Hepatocyte (in vitro differentiated cells): ENCODE measurements at regions not wholly inside any gene's neighbourhood (a gene's known extent, or its start where the extent isn't known, plus 50 kb on each side); places are given as distances from the start of the nearest gene placed in this dataset.

Experiments
- DNase-seq: peaks from one replicate; pipeline ENCODE4 v3.0.0-alpha.2; 2016; ENCODE audit warnings: low spot score
- H2AFZ ChIP-seq: fragments of 200-600 bp; sonication (generic); 2 replicates; pipeline ENCODE4 v1.6.0; 2016; ENCODE audit warnings: antibody characterized with exemption, mild to moderate bottlenecking
- H3K27ac ChIP-seq: fragments of 200-600 bp; sonication (generic); 2 replicates; pipeline ENCODE4 v1.5.1; 2016; ENCODE audit warnings: mild to moderate bottlenecking
- H3K27me3 ChIP-seq: fragments of 200-600 bp; sonication (generic); 2 replicates; pipeline ENCODE4 v1.6.1; 2016
- H3K36me3 ChIP-seq: fragments of 200-600 bp; sonication (generic); replicated peaks from 2 replicates; pipeline ENCODE4 v1.5.1; 2016; ENCODE audit warnings: low read depth; ENCODE audit not compliant: insufficient read depth
- H3K4me1 ChIP-seq: fragments of 200-600 bp; sonication (generic); 2 replicates; pipeline ENCODE4 v1.5.1; 2016; ENCODE audit warnings: mild to moderate bottlenecking, moderate library complexity; ENCODE audit not compliant: insufficient read depth
- H3K4me2 ChIP-seq: fragments of 200-600 bp; sonication (generic); 2 replicates; pipeline ENCODE4 v1.6.0; 2016
- H3K4me3 ChIP-seq: fragments of 200-600 bp; sonication (generic); 2 replicates; pipeline ENCODE4 v1.5.1; 2016; ENCODE audit warnings: mild to moderate bottlenecking
- H3K79me2 ChIP-seq: fragments of 200-600 bp; sonication (generic); 2 replicates; pipeline ENCODE4 v1.6.0; 2017; ENCODE audit warnings: mild to moderate bottlenecking
- H3K9me2 ChIP-seq: fragments of 200-600 bp; sonication (generic); replicated peaks from 2 replicates; pipeline ENCODE4 v1.6.0; 2017; ENCODE audit warnings: mild to moderate bottlenecking; ENCODE audit not compliant: insufficient read depth
- H3K9me3 ChIP-seq: fragments of 200-600 bp; sonication (generic); 2 replicates; pipeline ENCODE4 v1.5.1; 2016; ENCODE audit warnings: low read depth, mild to moderate bottlenecking
- H4K20me1 ChIP-seq: fragments of 200-600 bp; sonication (generic); 2 replicates; pipeline ENCODE4 v1.6.0; 2016; ENCODE audit warnings: mild to moderate bottlenecking; ENCODE audit not compliant: insufficient read depth, poor library complexity, severe bottlenecking
- EZH2 ChIP-seq: fragments of 200-600 bp; sonication (generic); IDR thresholded peaks from 2 replicates; pipeline ENCODE4 v1.6.1; 2016; ENCODE audit warnings: antibody characterized with exemption, mild to moderate bottlenecking, borderline replicate concordance
- EZH2phosphoT487 ChIP-seq: fragments of 200-600 bp; sonication (generic); IDR thresholded peaks from one replicate; pipeline ENCODE4 v1.6.1; 2018; ENCODE audit warnings: antibody characterized with exemption, mild to moderate bottlenecking, low read depth, moderate library complexity; ENCODE audit not compliant: unreplicated experiment, severe bottlenecking
- WGBS: methylation state at CpG from one replicate; pipeline ENCODE4 v1.1.6; 2016; ENCODE audit warnings: low lambda C conversion rate; ENCODE audit errors: missing lambda C conversion rate; 5-methylcytosine and 5-hydroxymethylcytosine counted together
- TF ChIP-seq, protein P1 (sequence below): fragments of 200-600 bp; sonication (generic); IDR thresholded peaks from 2 replicates; pipeline ENCODE4 v1.5.1; 2016; ENCODE audit warnings: antibody characterized with exemption, mild to moderate bottlenecking; ENCODE audit not compliant: poor library complexity

DNA sequence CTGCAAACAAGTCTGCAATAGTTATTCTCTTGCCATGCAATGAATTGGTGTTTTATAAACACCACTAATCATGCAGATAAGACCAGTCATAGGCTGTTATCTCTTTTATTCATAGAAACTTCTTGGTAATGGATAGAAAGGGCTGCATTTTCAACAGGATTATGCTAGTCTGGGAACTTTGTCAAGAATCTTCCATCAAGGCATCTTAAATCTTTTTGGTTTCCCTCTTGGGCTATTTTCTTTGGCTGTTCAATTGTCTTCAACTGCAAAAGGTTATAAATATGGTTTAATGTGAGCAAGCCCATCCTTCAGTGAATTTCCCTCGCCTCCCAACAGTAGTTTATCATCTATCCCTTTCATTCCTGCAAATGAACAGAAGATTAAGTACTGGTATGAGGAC, 59.0 kb upstream of the MINAR1 start:
- TF ChIP-seq EZH2phosphoT487 (no peak), EZH2 (no peak)
- TF ChIP-seq, protein P1, sequence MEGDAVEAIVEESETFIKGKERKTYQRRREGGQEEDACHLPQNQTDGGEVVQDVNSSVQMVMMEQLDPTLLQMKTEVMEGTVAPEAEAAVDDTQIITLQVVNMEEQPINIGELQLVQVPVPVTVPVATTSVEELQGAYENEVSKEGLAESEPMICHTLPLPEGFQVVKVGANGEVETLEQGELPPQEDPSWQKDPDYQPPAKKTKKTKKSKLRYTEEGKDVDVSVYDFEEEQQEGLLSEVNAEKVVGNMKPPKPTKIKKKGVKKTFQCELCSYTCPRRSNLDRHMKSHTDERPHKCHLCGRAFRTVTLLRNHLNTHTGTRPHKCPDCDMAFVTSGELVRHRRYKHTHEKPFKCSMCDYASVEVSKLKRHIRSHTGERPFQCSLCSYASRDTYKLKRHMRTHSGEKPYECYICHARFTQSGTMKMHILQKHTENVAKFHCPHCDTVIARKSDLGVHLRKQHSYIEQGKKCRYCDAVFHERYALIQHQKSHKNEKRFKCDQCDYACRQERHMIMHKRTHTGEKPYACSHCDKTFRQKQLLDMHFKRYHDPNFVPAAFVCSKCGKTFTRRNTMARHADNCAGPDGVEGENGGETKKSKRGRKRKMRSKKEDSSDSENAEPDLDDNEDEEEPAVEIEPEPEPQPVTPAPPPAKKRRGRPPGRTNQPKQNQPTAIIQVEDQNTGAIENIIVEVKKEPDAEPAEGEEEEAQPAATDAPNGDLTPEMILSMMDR: no peak
- no peak overlapping the region for H3K4me2 ChIP-seq
- H3K9me2 ChIP-seq: no peaks in the 10 kb centered on the region
- H3K9me3 ChIP-seq: no peaks in the 10 kb centered on the region
- H3K27me3 ChIP-seq: no peaks in the 10 kb centered on the region
- no peaks in the 10 kb centered on the region for H4K20me1 ChIP-seq
- H3K79me2 ChIP-seq: no peaks in the 10 kb centered on the region
- H3K4me3 ChIP-seq: no peak overlapping the region
- WGBS: 63% methylated on average over 1 of the region's 1 CpG
- no peak overlapping the region for H3K27ac ChIP-seq
- no peaks in the 10 kb centered on the region for H3K36me3 ChIP-seq
- DNase-seq: no peak
- H3K4me1 ChIP-seq: no peaks in the 10 kb centered on the region
- H2AFZ ChIP-seq: no peak overlapping the region

DNA sequence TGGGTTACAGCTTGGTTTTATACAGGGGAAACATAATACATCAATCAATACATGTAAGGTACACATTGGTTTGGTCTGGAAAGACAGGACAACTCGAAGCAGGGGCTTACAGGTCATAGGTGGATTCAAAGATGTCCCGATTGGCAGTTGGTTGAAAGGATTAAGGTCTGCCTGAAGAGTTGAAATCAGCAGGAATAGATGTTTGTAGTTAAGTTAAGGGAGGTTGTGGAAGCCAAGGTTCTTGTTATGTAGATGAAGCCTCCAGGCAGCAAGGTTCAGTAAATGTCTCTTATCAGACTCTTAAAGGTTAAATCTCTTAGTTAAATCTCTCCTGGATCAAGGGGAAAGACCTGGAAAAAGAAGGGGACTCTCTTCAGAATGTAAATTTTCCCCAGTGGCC, 58.4 kb upstream of the MINAR1 start:
- Histone ChIP-seq H3K4me3 (no peak overlapping the region), H4K20me1 (no peaks in the 10 kb centered on the region), H3K79me2 (no peaks in the 10 kb centered on the region), H3K27ac (no peak overlapping the region), H3K9me2 (no peaks in the 10 kb centered on the region), H2AFZ (no peak overlapping the region), H3K27me3 (no peaks in the 10 kb centered on the region), H3K36me3 (no peaks in the 10 kb centered on the region), H3K4me1 (no peaks in the 10 kb centered on the region), H3K4me2 (no peak overlapping the region), H3K9me3 (no peaks in the 10 kb centered on the region)
- WGBS: 63% methylated on average over 2 of the region's 2 CpGs
- TF ChIP-seq EZH2: no peak
- TF ChIP-seq, protein P1: no peak
- TF ChIP-seq EZH2phosphoT487: no peak
- DNase-seq: no peak

DNA sequence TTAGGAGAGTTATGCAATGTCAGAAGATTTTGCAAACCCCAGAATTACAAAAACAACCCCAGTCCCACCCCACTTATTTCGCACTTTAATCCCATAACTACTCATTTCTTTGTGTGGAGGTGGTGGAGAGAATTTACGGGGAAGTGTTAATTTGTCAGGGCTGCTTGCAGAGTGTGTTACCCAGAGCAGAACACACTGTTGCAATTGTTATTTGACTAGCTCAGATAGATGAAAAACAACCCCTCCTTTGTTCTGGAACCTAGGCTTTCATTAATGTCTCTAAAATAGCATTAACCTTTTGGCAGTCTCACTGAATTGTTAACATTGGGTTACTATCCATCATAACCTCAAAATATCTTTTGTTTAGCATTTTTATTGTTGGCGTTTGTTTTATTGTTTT, 55.8 kb upstream of the MINAR1 start:
- H3K79me2 ChIP-seq: no peaks in the 10 kb centered on the region
- TF ChIP-seq, protein P1: no peak
- no peak for TF ChIP-seq EZH2
- TF ChIP-seq EZH2phosphoT487: no peak
- no peaks in the 10 kb centered on the region for H4K20me1 ChIP-seq
- H3K27me3 ChIP-seq: no peaks in the 10 kb centered on the region
- WGBS: 90% methylated on average over 3 of the region's 3 CpGs
- no peak overlapping the region for H2AFZ ChIP-seq
- H3K9me2 ChIP-seq: no peaks in the 10 kb centered on the region
- no peaks in the 10 kb centered on the region for H3K9me3 ChIP-seq
- no peaks in the 10 kb centered on the region for H3K36me3 ChIP-seq
- DNase-seq: no peak
- no peaks in the 10 kb centered on the region for H3K4me1 ChIP-seq
- H3K4me2 ChIP-seq: no peak overlapping the region
- H3K27ac ChIP-seq: no peak overlapping the region
- no peak overlapping the region for H3K4me3 ChIP-seq
